ENCODE measurements at regions not wholly inside any gene's neighbourhood (a gene's known extent, or its start where the extent isn't known, plus 50 kb on each side); places are given as distances from the start of the nearest gene placed in this dataset.

GRCh38 chr12:61869796-61870195 is 390.4 kb upstream of the USP15 start:
- TF ChIP-seq, protein P1, sequence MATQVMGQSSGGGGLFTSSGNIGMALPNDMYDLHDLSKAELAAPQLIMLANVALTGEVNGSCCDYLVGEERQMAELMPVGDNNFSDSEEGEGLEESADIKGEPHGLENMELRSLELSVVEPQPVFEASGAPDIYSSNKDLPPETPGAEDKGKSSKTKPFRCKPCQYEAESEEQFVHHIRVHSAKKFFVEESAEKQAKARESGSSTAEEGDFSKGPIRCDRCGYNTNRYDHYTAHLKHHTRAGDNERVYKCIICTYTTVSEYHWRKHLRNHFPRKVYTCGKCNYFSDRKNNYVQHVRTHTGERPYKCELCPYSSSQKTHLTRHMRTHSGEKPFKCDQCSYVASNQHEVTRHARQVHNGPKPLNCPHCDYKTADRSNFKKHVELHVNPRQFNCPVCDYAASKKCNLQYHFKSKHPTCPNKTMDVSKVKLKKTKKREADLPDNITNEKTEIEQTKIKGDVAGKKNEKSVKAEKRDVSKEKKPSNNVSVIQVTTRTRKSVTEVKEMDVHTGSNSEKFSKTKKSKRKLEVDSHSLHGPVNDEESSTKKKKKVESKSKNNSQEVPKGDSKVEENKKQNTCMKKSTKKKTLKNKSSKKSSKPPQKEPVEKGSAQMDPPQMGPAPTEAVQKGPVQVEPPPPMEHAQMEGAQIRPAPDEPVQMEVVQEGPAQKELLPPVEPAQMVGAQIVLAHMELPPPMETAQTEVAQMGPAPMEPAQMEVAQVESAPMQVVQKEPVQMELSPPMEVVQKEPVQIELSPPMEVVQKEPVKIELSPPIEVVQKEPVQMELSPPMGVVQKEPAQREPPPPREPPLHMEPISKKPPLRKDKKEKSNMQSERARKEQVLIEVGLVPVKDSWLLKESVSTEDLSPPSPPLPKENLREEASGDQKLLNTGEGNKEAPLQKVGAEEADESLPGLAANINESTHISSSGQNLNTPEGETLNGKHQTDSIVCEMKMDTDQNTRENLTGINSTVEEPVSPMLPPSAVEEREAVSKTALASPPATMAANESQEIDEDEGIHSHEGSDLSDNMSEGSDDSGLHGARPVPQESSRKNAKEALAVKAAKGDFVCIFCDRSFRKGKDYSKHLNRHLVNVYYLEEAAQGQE (IDR thresholded peaks at IDR 0.05; ENCODE audit: insufficient replicate concordance, low read depth), result no peak
- no peak for TF ChIP-seq POLR2AphosphoS5 (IDR thresholded peaks at IDR 0.05; ENCODE audit: low read depth)
